Renal pelvis (tissue), 1 donor: ENCODE measurements at regions not wholly inside any gene's neighbourhood (a gene's known extent, or its start where the extent isn't known, plus 50 kb on each side); places are given as distances from the start of the nearest gene placed in this dataset.

ENCODE experiments used
- DNase-seq: peaks from one replicate; pipeline ENCODE4 v3.0.0-alpha.2; 2013

DNA sequence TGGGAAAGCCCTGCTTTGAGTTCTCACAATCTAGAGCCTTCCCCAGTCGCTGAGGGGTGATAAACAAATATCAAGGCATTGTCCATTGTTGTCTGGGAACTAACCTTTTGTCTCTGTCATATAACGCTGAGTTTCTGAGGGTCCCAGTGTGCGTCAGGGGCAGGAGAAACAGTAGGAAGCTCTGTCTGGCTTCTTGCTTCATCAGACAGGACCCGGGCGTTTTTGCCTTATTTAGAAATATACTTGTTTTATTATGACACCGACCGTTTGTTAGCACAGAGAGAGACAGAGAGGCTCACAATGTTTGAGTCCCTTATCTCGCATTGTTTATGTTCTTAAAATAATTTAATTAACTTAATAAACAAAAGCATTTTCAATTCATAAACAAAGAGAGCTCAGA, 204.9 kb upstream of the GAS1 start:
- DNase-seq = no peak

DNA sequence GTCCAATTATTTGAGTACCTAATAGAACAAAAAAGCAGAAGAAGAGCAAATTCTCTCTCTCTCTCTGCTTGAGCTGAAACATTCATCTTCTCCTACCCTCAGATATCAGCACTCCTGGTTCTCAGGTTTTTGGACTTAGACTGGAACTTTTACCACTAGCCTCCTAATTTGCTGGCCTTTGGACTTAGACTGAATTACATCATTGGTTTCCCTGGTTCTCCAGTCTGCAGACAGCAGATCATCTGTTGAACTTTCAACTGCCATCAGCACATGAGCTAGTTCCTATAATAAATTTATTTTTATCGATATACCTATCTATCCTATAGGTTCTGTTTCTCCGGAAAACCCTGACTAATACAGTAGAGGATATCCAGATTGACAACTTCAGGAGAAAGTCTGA, 208.9 kb upstream of the GAS1 start:
- no peak for DNase-seq

DNA sequence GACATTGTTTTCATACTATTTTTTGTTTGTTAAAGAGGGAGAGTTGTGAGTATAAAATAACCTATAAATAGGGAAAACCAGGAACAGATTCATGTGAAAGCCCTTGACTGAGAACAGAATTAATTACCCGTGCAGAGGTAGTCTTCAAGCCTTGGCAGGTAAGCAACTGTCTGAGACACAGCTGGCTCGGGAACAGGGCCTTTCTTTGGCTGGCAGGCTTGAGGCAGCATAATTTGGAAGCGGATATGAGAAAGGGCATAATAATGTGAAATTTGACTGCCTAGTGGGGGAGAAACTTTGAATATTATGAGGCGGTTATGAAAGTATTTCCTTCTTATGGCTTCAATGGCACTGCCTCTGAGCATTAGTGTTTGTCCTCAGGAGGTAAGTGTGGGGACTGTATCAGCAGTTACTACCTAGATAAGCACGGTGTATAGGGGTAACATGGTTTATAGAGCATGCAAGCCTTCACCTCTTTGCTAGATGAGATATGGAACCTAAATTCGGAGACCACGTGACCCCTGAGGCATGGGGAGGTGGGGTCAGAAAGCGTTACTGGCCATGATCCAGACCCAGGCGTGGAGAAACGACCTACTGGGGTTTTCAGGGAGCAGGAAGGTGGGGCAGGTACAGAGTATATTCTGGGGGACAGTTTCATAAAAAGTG, 210.2 kb upstream of the GAS1 start:
- DNase-seq = no peak

GRCh38 chr9:87158765-87159164, 211.5 kb upstream of the GAS1 start:
- DNase-seq = no peak

- DNase-seq = no peak
Observed at GRCh38 chr9:87160148-87161102, 213.1 kb upstream of the GAS1 start.

- DNase-seq = no peak
Observed at GRCh38 chr9:87167161-87167560, 219.9 kb upstream of the GAS1 start.

- no peak for DNase-seq
Observed at GRCh38 chr9:87167582-87167981, 220.3 kb upstream of the GAS1 start.

- no peak for DNase-seq
Observed at GRCh38 chr9:87178302-87178701, 231.0 kb upstream of the GAS1 start.

DNA sequence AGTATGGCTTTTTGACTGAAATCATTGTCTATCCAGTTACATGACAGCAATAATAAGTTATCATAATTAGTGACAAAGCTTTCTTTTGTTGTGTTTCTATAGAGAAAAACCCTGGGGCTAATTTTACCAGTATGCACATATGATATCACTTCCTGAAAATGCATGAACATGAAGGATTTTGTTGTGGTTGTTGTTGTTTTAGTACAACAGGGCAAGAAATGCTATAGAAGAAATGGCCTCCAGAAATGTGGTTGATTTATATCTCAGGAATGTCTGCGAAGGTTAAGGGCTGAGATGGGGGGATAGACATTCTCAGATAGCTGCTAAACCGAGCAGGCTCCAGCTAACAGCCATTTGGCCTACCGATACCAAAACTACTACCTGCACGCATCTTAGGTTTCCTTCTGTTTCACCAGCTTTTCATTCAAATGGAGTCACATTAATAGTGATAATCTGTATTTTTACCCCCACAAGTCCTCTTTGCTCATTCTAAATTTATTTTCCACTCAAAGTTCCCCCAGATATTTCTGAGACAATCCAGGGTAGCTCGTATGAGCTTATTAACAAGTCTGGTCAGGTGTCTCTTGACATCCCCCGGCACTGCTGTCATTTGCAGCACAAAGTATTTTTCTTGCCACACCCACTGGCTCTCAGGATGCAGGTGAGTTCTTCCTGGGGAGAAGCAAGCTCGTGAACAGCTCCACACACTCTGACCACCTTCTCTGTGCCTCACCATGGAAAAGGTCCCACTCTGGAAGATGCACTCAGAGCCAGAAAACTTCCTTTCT, 232.4 kb upstream of the GAS1 start:
- DNase-seq = no peak

- no peak for DNase-seq
Observed at GRCh38 chr9:87180361-87180760, 233.1 kb upstream of the GAS1 start.

GRCh38 chr9:87180841-87181240, 233.5 kb upstream of the GAS1 start:
- no peak for DNase-seq

- DNase-seq = no peak
Observed at GRCh38 chr9:87181670-87182069, 234.4 kb upstream of the GAS1 start.

GRCh38 chr9:87184956-87185642, 237.8 kb upstream of the GAS1 start:
- no peak for DNase-seq

DNA sequence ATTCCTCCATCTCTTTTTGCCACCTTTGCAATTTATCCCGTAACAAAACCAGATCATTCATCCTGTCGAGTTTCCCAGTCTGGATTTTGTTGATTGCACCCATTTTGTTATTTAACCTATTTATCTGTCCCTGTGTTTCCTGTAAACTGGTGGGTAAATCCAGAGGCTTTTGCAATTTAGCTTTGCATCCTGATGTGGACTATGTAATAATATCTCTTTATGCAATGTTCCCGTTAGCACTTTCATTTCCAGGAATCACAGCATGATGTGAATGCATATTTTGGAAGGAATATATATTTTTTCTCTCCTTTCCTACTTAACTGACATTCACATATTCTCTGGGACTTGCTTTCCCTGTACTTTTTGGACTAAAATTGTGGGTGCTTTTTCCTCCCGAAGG, 240.3 kb upstream of the GAS1 start:
- no peak for DNase-seq

DNA sequence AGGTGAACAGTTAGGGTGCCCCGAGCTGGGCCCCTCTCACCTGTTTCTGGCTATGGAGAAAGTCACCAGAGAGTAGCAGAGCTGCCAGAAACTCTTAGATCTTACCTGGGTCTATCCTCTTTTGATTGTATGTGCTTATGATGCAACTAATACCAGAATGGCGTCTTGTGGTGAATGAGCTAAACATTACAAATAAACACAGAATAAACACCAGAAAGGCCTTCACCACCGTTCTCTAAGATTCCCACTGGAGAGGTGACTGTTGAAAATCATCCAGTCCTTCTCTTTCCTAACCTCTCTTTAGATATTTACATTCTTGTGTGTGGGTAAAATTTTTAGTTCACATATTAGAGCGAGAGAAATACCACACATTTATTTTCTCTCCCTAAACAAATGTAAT, 241.7 kb upstream of the GAS1 start:
- DNase-seq = no peak

DNA sequence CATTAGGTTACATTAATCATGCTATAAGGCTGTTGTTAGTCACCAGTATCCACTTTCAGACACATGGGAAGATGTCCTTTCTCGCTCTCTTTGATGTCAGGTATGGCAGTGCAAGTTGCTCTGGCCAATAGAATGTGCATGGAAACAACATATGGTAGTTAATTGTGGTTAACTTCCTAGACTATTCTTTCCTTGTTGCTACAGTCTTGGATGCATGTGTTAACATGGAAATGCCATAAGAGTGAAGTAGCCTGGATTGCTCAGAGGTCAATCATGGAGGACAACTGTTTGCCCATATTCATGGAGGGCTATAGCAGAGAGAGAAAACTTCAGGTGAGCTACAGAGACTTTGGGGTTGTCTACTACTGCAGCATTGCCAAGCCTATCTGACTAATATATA, 245.8 kb upstream of the GAS1 start:
- DNase-seq = no peak

GRCh38 chr9:87193925-87194868, 246.9 kb upstream of the GAS1 start:
- DNase-seq = no peak

GRCh38 chr9:87195306-87195705, 248.0 kb upstream of the GAS1 start:
- DNase-seq = no peak

GRCh38 chr9:87197349-87198130, 250.2 kb upstream of the GAS1 start:
- DNase-seq = no peak

DNA sequence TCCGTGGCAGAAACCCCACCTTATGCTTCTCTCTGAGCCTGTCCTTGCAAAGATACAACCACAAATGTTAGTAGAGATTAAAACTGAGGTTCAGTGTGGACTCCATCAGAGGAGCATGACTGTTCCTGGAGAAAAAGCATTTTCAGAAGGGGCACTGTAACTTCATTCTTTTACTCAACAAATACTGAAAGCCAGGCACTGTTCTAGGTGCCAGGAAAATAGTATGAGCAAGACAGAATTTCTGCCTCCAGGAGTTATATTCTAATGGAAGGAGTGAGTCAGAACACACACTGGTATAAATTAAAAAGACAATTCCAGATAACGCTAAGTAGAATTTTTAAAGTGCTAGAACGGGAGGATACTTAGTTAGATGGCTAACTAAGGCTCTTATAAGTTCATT, 251.4 kb upstream of the GAS1 start:
- DNase-seq = no peak
